Stimulated activated naive CD8-positive, alpha-beta T cell treated with anti-CD3 and anti-CD28 coated beads, Interleukin-15, Interleukin-2, amounts not matched to agents 100 ng/mL and 50 ng/mL, for 24 hours (primary cell): ENCODE measurements at regions not wholly inside any gene's neighbourhood (a gene's known extent, or its start where the extent isn't known, plus 50 kb on each side); places are given as distances from the start of the nearest gene placed in this dataset.
"Not testable (repeated sequence)": the region's sequence is repeated elsewhere in the genome, so short reads cannot be mapped to it uniquely, and the experiment has no call there.

Experiments
- H3K27ac Mint-ChIP-seq: one replicate; pipeline ENCODE4 v1.8.0; 2021; ENCODE audit warnings: mild to moderate bottlenecking, mixed read lengths
- H3K27me3 Mint-ChIP-seq: one replicate; pipeline ENCODE4 v1.8.0; 2021; ENCODE audit warnings: mixed read lengths
- H3K36me3 Mint-ChIP-seq: one replicate; pipeline ENCODE4 v1.8.0; 2021; ENCODE audit warnings: low read depth, mixed read lengths
- H3K4me1 Mint-ChIP-seq: one replicate; pipeline ENCODE4 v1.8.0; 2021; ENCODE audit warnings: low read depth, mixed read lengths
- H3K4me3 Mint-ChIP-seq: one replicate; pipeline ENCODE4 v1.8.0; 2021; ENCODE audit warnings: mild to moderate bottlenecking, mixed read lengths
- H3K9me3 Mint-ChIP-seq: one replicate; pipeline ENCODE4 v1.8.0; 2021; ENCODE audit warnings: mixed read lengths

DNA sequence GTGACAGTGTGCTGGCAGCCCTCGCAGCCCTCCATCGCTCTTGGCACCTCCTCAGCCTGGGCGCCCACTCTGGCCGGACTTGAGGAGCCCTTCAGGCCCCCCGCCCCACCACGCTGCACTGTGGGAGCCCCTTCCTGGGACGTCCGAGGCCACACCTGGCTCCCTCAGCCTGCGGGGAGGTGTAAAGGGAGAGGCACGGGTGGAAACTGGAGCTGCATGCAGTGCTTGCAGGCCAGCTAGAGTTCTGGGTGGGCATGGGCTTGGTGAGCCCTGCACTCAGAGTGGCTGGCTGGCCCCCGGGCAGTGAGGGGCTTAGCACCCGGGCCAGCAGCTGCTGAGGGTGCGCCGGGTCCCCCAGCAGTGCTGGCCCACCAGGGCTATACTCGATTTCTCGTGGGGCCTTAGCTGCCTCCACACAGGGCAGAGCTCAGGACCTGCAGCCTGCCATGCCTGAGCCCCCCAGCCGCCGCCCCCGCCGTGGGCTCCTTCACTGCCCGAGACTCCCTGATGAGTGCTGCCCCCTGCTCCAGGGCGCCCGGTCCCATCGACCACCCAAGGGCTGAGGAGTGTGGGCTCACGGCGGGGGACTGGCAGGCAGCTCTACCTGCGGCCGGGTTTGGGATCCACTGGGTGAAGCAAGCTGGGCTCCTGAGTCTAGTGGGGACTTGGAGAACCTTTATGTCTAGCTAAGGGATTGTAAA is 1672.7 kb upstream of the PCDH7 start:
- H3K4me3 Mint-ChIP-seq = no peak overlapping the region
- H3K27me3 Mint-ChIP-seq = no peaks in the 10 kb centered on the region
- peaks cover 20% of the 10 kb centered on the region for H3K9me3 Mint-ChIP-seq
- H3K36me3 Mint-ChIP-seq = no peaks in the 10 kb centered on the region
- H3K27ac Mint-ChIP-seq = no peak overlapping the region
- no peaks in the 10 kb centered on the region for H3K4me1 Mint-ChIP-seq

DNA sequence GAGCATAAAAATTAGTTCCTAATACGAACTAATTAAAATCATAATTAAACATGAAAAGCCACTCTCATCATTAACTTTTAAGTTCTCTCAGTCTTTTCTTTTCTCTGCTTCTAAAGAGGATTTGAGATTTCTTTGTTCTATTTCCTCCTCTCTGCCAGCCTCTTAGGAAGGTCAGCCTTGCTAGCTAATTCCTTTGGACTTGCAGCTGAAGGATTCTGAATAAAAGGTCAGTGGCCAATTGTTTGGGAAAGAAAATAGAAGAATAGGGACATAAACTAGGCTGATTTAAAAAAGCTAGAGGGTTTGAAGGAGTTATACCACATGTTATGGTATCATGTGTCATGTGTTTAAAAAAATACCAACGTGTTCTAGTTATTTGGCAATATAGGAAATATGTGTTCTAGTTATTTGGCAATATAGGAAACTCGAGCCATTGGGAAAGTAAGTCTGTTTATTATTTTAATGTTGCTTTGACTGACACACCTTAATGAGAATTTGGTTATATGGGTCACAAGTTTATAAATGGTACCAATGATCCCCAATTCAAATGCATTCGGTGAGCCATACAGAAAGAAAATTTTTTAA is 1668.7 kb upstream of the PCDH7 start:
- Mint-ChIP-seq H3K4me1 (no peaks in the 10 kb centered on the region), H3K27ac (no peak overlapping the region), H3K4me3 (no peak overlapping the region), H3K36me3 (no peaks in the 10 kb centered on the region), H3K27me3 (no peaks in the 10 kb centered on the region), H3K9me3 (peaks cover 21% of the 10 kb centered on the region)

DNA sequence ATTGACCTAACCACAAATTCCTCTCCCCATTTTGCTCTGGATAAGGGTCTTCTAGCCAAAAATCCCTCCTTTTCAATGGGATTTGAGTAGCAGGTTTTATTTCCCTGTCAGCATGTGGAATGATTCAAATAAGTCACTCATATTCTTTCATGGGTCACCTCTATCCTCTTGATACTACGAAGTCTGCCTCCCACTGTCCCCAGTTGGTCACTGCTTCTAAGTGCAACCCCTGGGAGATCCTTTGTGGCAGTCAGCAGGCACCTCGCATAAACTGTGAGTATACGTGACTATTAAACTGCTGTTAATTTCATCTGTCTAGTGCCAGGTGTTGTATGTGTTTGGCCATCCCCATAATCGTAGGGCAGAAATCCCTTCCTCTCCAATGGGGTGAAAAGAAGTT is 1667.9 kb upstream of the PCDH7 start:
- Mint-ChIP-seq H3K27ac (no peak overlapping the region), H3K9me3 (peaks cover 14% of the 10 kb centered on the region), H3K36me3 (no peaks in the 10 kb centered on the region), H3K4me3 (no peak overlapping the region), H3K27me3 (no peaks in the 10 kb centered on the region), H3K4me1 (no peaks in the 10 kb centered on the region)

DNA sequence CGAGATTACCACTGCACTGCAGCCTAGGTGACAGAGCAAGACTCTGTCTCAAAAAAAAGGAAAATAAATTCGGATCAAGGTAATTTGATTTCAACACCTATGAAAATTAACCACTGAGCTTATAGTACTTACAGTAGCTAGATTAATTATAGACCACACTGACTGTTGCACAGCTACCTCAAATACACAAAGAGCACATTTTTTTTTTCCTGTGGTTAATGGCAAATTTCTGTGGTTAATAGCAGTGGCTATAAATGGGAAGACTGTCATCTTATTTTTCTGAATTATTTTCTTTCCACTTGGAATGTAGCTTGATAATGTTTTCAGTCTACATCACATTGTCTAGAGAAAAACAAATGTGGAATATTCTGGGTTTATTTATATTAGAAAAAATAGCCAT is 1661.6 kb upstream of the PCDH7 start:
- no peak overlapping the region for H3K4me3 Mint-ChIP-seq
- peaks cover 3% of the 10 kb centered on the region for H3K9me3 Mint-ChIP-seq
- no peak overlapping the region for H3K27ac Mint-ChIP-seq
- H3K27me3 Mint-ChIP-seq = no peaks in the 10 kb centered on the region
- no peaks in the 10 kb centered on the region for H3K4me1 Mint-ChIP-seq
- H3K36me3 Mint-ChIP-seq = no peaks in the 10 kb centered on the region

DNA sequence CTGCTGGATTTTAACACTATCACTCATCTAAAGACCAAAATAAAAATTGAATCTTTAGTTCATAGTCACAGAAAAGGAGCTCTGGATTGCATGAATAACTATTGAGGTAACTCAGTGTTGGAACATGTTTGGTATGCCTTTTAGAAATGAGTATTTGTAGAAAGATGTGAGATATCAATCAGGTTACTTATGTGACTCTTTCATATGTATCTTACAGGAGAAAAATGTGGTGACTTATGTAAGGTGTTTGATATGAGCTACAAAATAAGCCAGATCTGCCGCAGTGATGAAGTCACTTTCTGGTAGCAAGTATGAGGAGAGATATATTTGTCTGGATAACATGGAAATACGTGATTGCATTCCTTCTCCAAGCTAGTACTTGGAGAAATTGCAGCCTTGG is 1653.3 kb upstream of the PCDH7 start:
- Mint-ChIP-seq H3K4me3 (no peak overlapping the region), H3K27me3 (no peaks in the 10 kb centered on the region), H3K9me3 (peaks cover 20% of the 10 kb centered on the region), H3K27ac (no peak overlapping the region), H3K36me3 (no peaks in the 10 kb centered on the region), H3K4me1 (no peaks in the 10 kb centered on the region)

DNA sequence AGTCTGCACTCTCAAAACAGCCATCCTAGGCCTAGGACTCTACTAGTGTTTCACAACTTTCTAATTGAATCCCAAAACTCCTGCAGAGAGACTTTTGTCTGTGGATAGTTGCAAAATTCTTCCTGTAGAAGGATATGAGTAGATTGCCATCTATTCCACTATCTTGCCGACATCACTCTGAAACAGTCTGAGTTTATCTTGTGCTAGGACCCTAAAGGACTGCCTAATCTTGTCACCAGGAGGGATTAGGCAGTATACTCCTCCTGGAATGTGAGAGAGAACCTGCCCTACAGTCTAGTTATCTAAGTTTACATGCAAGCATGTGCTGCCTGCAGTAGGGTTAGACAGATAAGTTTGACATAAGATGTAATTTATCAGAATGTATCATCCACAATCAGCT is 1646.6 kb upstream of the PCDH7 start:
- H3K9me3 Mint-ChIP-seq = peaks cover 14% of the 10 kb centered on the region
- H3K36me3 Mint-ChIP-seq = no peaks in the 10 kb centered on the region
- H3K27ac Mint-ChIP-seq = no peak overlapping the region
- H3K27me3 Mint-ChIP-seq = no peaks in the 10 kb centered on the region
- H3K4me3 Mint-ChIP-seq = no peak overlapping the region
- no peaks in the 10 kb centered on the region for H3K4me1 Mint-ChIP-seq

DNA sequence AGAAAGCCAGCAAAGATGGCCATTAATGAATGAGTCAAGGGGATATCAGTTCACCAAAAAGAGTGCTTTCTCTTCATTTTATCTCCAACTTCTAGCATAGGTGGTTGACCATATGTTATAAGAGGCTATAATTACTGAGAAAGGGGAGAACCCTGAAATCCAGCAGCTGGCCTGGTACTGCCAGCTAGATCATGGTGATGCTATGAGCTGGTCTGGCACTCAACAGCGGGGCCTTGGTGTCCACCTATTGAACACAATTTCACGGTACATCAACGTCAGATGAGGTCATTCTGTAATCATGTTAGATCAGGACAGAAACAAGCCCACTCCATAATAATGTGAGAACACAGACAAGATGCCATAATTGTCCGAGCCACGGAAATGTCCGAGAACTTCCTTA is 1644.8 kb upstream of the PCDH7 start:
- H3K27me3 Mint-ChIP-seq = no peaks in the 10 kb centered on the region
- no peaks in the 10 kb centered on the region for H3K36me3 Mint-ChIP-seq
- no peaks in the 10 kb centered on the region for H3K4me1 Mint-ChIP-seq

DNA sequence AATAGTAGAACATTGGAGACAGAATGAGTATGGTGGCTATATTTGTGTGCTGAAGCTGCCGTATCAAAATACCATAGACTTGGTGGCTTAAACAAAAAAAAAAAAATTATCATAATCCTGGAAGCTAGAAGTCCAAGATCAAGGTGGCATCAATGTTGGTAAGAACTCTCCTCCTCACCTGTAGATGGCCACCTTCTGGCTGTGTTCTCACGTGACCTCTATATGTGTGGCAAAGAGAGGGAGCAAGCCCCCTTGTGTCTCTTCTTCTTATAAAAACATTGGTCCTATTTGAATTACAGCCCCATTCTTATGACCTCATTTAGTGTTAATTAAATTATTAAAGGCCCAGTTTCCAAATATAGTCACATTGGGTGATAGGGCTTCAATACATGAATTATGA is 1640.9 kb upstream of the PCDH7 start:
- Mint-ChIP-seq H3K4me3 (no peak overlapping the region), H3K4me1 (no peaks in the 10 kb centered on the region), H3K27ac (no peak overlapping the region), H3K9me3 (no peaks in the 10 kb centered on the region), H3K27me3 (no peaks in the 10 kb centered on the region), H3K36me3 (no peaks in the 10 kb centered on the region)

More for the DNA sequence above, 1644.8 kb upstream of the PCDH7 start:
- peaks cover 3% of the 10 kb centered on the region for H3K9me3 Mint-ChIP-seq
- H3K27ac Mint-ChIP-seq = no peak overlapping the region
- no peak overlapping the region for H3K4me3 Mint-ChIP-seq

DNA sequence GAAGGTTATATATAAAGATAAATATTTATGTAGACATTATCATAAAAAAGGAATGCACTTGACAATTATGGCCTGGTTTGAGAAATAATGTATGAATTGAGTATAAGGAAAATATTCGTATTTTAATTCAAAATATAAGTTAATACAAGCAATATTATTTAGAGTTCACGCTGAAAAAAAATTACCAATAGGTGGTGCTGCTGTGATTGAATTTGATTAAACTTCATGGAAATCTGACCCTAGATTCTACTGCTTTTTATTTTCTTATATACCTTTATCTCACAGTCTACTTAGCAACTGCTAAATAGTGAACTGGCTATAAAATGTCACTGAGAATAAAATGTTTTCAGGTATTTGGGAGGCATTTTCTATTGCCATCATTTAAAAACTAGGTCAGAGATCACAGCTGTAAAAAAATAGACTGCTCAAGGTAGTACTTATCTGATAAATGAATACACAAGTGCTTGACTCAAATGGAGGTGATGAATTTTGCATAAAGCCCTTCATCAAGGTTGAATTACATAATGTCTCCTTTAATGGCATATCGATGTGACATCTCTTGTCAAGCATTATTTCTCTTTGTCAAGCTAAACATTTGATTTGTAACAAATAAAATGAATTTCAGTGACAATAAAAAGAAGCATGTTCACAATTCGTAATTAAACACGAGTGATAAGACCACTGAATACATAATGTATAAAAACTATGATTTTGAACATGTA is 1638.8 kb upstream of the PCDH7 start:
- Mint-ChIP-seq H3K27me3 (no peaks in the 10 kb centered on the region), H3K36me3 (no peaks in the 10 kb centered on the region), H3K27ac (no peak overlapping the region), H3K4me1 (no peaks in the 10 kb centered on the region), H3K4me3 (no peak overlapping the region), H3K9me3 (peaks cover 5% of the 10 kb centered on the region)

DNA sequence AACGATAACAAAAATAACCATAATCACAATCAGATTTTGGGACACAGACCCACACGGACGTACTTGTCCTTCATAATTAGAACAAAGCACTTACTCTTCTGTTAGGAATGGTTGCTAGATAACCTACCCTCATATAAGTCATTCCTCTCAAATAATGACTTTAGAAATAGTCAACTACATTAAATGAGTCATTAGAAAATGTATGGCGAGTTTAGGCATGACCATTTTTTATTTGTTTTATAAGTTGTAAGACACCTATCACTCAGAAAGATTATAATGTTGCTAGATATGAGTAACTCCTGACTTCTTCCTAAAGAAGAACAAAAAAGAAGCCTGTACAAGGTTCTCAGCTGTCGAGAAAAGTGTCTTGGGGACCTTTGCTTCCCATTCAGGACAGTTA is 1637.5 kb upstream of the PCDH7 start:
- H3K4me1 Mint-ChIP-seq = no peaks in the 10 kb centered on the region
- H3K9me3 Mint-ChIP-seq = peaks cover 5% of the 10 kb centered on the region
- H3K27ac Mint-ChIP-seq = no peak overlapping the region
- no peak overlapping the region for H3K4me3 Mint-ChIP-seq
- no peaks in the 10 kb centered on the region for H3K27me3 Mint-ChIP-seq
- no peaks in the 10 kb centered on the region for H3K36me3 Mint-ChIP-seq

DNA sequence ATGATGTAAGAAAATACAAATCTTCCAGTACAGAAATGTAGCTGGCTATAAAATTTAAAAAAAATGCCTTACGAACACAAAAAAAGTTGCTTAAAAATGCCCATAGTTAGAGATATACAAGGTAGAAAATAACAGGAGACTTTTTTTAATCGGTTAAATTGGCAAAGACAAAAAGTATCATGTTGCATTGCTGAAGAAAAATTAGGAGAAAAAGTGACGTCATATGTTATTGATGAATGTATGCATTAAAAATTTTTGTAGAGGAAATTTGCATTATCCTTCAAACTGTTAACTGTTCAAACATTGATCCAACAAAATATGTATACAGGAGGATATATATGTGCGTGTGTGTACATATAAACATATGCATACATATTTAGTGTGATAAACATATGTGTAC is 1634.4 kb upstream of the PCDH7 start:
- no peak overlapping the region for H3K27ac Mint-ChIP-seq
- H3K9me3 Mint-ChIP-seq = peaks cover 5% of the 10 kb centered on the region
- no peaks in the 10 kb centered on the region for H3K27me3 Mint-ChIP-seq
- H3K4me3 Mint-ChIP-seq = no peak overlapping the region
- H3K36me3 Mint-ChIP-seq = no peaks in the 10 kb centered on the region
- H3K4me1 Mint-ChIP-seq = no peaks in the 10 kb centered on the region

DNA sequence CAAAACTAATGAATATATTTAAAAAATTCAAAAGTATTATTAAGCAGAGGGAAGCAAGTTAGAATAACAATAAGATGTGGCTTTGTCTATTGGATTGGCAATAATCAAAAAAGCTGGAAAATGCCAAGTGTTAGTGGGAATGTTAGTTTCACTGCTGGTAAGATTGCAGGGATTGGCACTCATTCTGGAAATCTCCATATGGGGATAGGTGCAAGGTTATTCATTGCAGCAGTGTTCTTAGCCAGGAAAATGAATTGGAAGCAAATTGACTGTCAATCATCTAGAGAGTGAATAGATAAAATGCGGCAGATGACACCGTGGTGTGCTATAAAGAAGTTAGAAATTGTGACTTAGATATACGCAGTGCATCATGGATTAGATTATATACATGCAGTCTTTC is 1615.5 kb upstream of the PCDH7 start:
- no peaks in the 10 kb centered on the region for H3K4me1 Mint-ChIP-seq
- H3K27ac Mint-ChIP-seq = no peak overlapping the region
- peaks cover 7% of the 10 kb centered on the region for H3K9me3 Mint-ChIP-seq
- no peaks in the 10 kb centered on the region for H3K27me3 Mint-ChIP-seq
- no peaks in the 10 kb centered on the region for H3K36me3 Mint-ChIP-seq
- no peak overlapping the region for H3K4me3 Mint-ChIP-seq

DNA sequence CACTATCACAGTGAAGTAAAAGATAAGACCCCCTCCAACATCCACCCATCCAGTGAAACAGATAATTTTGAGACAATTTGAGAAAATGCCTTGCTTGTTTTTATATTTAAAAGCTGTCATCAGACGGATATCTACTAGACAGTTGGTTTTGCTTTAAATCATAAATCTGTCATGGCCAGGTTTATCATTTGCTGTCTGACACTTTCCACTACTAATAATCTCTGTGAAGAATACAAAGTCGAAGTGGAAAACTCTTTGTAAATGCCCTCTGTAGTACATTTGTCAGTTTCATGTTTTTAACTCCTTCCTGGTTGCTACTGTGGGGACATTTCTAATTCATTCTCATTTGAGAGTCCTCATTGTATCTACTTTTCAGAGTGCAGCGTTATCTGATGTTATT is 1606.2 kb upstream of the PCDH7 start:
- no peaks in the 10 kb centered on the region for H3K4me1 Mint-ChIP-seq
- H3K36me3 Mint-ChIP-seq = no peaks in the 10 kb centered on the region
- H3K27ac Mint-ChIP-seq = no peak overlapping the region
- no peak overlapping the region for H3K4me3 Mint-ChIP-seq
- peaks cover 8% of the 10 kb centered on the region for H3K9me3 Mint-ChIP-seq
- H3K27me3 Mint-ChIP-seq = no peaks in the 10 kb centered on the region

DNA sequence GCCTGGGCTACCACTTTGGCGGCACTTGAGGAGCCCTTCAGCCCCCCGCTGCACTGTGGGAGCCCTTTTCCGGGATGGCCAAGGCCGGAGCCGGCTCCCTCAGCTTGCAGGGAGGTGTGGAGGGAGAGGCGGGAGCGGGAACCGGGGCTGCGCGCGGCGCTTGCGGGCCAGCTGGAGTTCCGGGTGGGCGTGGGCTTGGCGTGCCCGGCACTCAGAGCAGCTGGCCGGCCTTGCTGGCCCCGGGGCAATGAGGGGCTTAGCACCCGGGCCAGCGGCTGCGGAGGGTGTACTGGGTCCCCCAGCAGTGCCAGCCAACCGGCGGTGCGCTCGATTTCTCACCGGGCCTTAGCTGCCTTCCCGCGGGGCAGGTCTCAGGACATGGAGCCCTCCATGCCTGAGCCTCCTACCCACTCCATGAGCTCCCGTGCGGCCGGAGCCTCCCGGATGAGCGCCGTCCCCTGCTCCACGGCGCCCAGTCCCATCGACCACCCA is 1602.9 kb upstream of the PCDH7 start:
- not testable (repeated sequence) for H3K4me3 Mint-ChIP-seq, H3K36me3 Mint-ChIP-seq, H3K27me3 Mint-ChIP-seq, H3K4me1 Mint-ChIP-seq, H3K27ac Mint-ChIP-seq, H3K9me3 Mint-ChIP-seq

DNA sequence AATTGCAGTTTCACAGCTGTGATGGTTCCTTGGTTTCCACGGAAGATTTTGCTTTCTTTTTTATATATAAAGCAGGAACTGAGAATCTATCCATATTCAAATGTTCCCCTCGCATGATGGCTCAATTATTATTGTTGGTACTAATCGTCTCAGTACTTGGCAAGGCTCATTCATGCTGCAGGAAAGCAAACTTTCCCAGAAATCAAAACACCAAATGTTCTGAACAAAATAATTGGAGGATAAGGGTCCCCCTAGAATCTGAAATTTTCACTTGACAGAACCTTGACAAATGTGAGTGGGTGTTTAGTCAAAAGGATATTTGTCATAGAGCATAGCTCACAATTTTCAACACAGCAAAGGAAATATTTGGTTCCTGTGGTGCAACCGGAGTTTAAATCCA is 1598.6 kb upstream of the PCDH7 start:
- no peaks in the 10 kb centered on the region for H3K36me3 Mint-ChIP-seq
- H3K27ac Mint-ChIP-seq = no peak overlapping the region
- H3K9me3 Mint-ChIP-seq = peaks cover 7% of the 10 kb centered on the region
- no peaks in the 10 kb centered on the region for H3K4me1 Mint-ChIP-seq
- no peaks in the 10 kb centered on the region for H3K27me3 Mint-ChIP-seq
- no peak overlapping the region for H3K4me3 Mint-ChIP-seq
